CD8-positive, alpha-beta memory T cell (primary cell): ENCODE measurements at regions not wholly inside any gene's neighbourhood (a gene's known extent, or its start where the extent isn't known, plus 50 kb on each side); places are given as distances from the start of the nearest gene placed in this dataset.
A peak's percentile ranks its signal among the peaks of the same experiment; 100 is the strongest.
"Not testable (repeated sequence)": the region's sequence is repeated elsewhere in the genome, so short reads cannot be mapped to it uniquely, and the experiment has no call there.

Source experiments
- CTCF ChIA-PET: fragments of 350-600 bp; sonication (Branson Sonifier 250); formaldehyde crosslinking; loops from one replicate; lab custom pipeline; 2021; ENCODE audit warnings: antibody characterized with exemption; lab: Charles Lee
- POLR2A ChIA-PET: fragments of 350-600 bp; sonication (Branson Sonifier 250); formaldehyde crosslinking; loops from one replicate; lab custom pipeline; 2021; ENCODE audit warnings: antibody characterized with exemption; lab: Charles Lee
- DNase-seq, 5 donors: peaks; one replicate each; pipeline versions ENCODE4 v3.0.0 to v3.0.0-alpha.2; 2020 to 2022; ENCODE audit warnings: mixed read lengths in 1 of 5
- H3K27ac ChIP-seq: one replicate; pipeline ENCODE4 v1.7.0; 2013; ENCODE audit warnings: low read depth, mild to moderate bottlenecking, low read length, moderate library complexity
- H3K27me3 ChIP-seq: 2 replicates; pipeline ENCODE4 v1.7.0; 2013; ENCODE audit warnings: low read length, mild to moderate bottlenecking; ENCODE audit not compliant: insufficient read depth, poor library complexity, severe bottlenecking
- H3K36me3 ChIP-seq: 2 replicates; pipeline ENCODE4 v1.7.0; 2013; ENCODE audit warnings: mild to moderate bottlenecking, low read length, moderate library complexity; ENCODE audit not compliant: insufficient read depth
- H3K4me1 ChIP-seq: 2 replicates; pipeline ENCODE4 v1.7.0; 2013; ENCODE audit warnings: mild to moderate bottlenecking, low read length, moderate library complexity; ENCODE audit not compliant: insufficient read depth
- H3K4me3 ChIP-seq: 2 replicates; pipeline ENCODE4 v1.7.0; 2013; ENCODE audit warnings: mild to moderate bottlenecking, low read length
- H3K9me3 ChIP-seq: 2 replicates; pipeline ENCODE4 v1.7.0; 2013; ENCODE audit warnings: mild to moderate bottlenecking, low read length
- H3K27ac Mint-ChIP-seq, 8 donors: one replicate each; pipeline ENCODE4 v1.8.0; 2020 to 2021; ENCODE audit warnings: mixed read lengths in 8 of 8, mild to moderate bottlenecking in 6 of 8, inconsistent platforms in 3 of 8, moderate library complexity in 3 of 8
- H3K27me3 Mint-ChIP-seq, 2 donors: one replicate each; pipeline ENCODE4 v1.8.0; 2020 to 2021; ENCODE audit warnings: mixed read lengths in 2 of 2, mild to moderate bottlenecking in 1 of 2, moderate library complexity in 1 of 2
- H3K36me3 Mint-ChIP-seq, 3 donors: one replicate each; pipeline ENCODE4 v1.8.0; 2020 to 2021; ENCODE audit warnings: mixed read lengths in 3 of 3, inconsistent platforms in 1 of 3, mild to moderate bottlenecking in 1 of 3
- H3K4me1 Mint-ChIP-seq, 3 donors: one replicate each; pipeline ENCODE4 v1.8.0; 2020 to 2021; ENCODE audit warnings: mixed read lengths in 3 of 3, inconsistent platforms in 1 of 3, mild to moderate bottlenecking in 1 of 3
- H3K4me3 Mint-ChIP-seq, 7 donors: one replicate each; pipeline ENCODE4 v1.8.0; 2020 to 2021; ENCODE audit warnings: mixed read lengths in 7 of 7, mild to moderate bottlenecking in 6 of 7, moderate library complexity in 4 of 7, inconsistent platforms in 2 of 7
- H3K9me3 Mint-ChIP-seq, 5 donors: one replicate each; pipeline ENCODE4 v1.8.0; 2020 to 2022; ENCODE audit warnings: mixed read lengths in 5 of 5, mild to moderate bottlenecking in 3 of 5, moderate library complexity in 2 of 5, inconsistent platforms in 1 of 5

DNA sequence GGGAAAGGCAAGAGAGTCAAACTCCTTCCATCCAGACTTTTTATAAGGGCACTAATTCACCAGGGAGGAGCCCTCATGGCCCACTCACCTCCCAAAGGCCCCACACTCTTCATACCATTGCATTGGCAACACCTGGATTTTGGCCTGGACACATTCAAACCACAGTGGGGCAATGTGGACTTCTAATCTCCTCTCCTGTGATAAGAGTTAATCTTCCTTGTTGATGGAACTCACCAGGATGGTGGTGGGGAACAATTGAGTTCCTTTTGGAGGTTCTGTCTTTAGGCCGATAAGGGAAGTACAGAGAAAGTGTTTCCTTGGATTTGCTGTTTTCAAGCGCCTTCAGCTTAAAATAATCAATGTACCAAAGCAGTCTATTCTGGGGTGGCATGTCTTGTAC is 268.7 kb downstream of the CD83 start:
- ChIA-PET CTCF (no interaction called here), POLR2A (no interaction called here)
- DNase-seq: no peak
- Mint-ChIP-seq H3K9me3 (no peaks in the 10 kb centered on the region), H3K27me3 (peaks cover 0 to 11% of the 10 kb centered on the region in 2 donors), H3K4me3 (no peak overlapping the region), H3K36me3 (no peaks in the 10 kb centered on the region), H3K4me1 (peaks cover 12 to 13% (median 12%) of the 10 kb centered on the region in 3 donors), H3K27ac (no peak overlapping the region)
- no peaks in the 10 kb centered on the region for H3K27me3 ChIP-seq
- H3K9me3 ChIP-seq: no peaks in the 10 kb centered on the region
- H3K4me1 ChIP-seq: peaks cover 6% of the 10 kb centered on the region
- H3K36me3 ChIP-seq: no peaks in the 10 kb centered on the region
- no peak overlapping the region for H3K27ac ChIP-seq
- no peak overlapping the region for H3K4me3 ChIP-seq

GRCh38 chr6:14386668-14387067 is 269.1 kb downstream of the CD83 start:
- Mint-ChIP-seq H3K9me3 (no peaks in the 10 kb centered on the region), H3K4me1 (peaks cover 12% of the 10 kb centered on the region in 3 donors), H3K4me3 (no peak overlapping the region), H3K36me3 (no peaks in the 10 kb centered on the region), H3K27ac (no peak overlapping the region), H3K27me3 (peaks cover 0 to 9% of the 10 kb centered on the region in 2 donors)
- DNase-seq: no peak
- H3K36me3 ChIP-seq: no peaks in the 10 kb centered on the region
- H3K27ac ChIP-seq: no peak overlapping the region
- no peaks in the 10 kb centered on the region for H3K27me3 ChIP-seq
- no peak overlapping the region for H3K4me3 ChIP-seq
- H3K4me1 ChIP-seq: peaks cover 6% of the 10 kb centered on the region
- H3K9me3 ChIP-seq: no peaks in the 10 kb centered on the region
- POLR2A ChIA-PET: no interaction called here
- CTCF ChIA-PET: no interaction called here

DNA sequence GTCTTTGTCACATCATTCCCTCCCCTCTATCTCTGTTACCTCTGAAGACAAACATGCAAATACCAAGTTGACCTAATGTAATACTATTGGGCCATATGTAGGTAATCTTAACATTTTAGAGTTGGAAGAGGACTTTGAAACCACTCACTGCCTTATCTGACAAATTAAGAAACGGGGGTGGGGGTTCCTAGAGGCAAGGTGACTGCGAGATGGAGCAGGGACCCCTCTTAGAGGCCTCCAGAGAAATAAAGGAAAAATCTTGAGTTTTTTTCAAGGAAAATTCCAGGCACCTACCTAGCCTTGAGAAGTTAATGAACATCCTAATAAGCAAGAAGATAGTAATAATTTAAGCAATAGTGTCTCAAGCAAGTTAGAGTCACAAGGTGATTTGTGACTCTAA is 270.8 kb downstream of the CD83 start:
- no peak overlapping the region for H3K27ac ChIP-seq
- ChIA-PET POLR2A (no interaction called here), CTCF (no interaction called here)
- H3K4me1 Mint-ChIP-seq: no peaks in the 10 kb centered on the region
- no peaks in the 10 kb centered on the region for H3K4me1 ChIP-seq
- no peaks in the 10 kb centered on the region for H3K27me3 Mint-ChIP-seq
- no peak overlapping the region for H3K27ac Mint-ChIP-seq
- no peaks in the 10 kb centered on the region for H3K27me3 ChIP-seq
- no peaks in the 10 kb centered on the region for H3K36me3 ChIP-seq
- no peaks in the 10 kb centered on the region for H3K9me3 Mint-ChIP-seq
- H3K9me3 ChIP-seq: no peaks in the 10 kb centered on the region
- no peak for DNase-seq
- H3K36me3 Mint-ChIP-seq: peaks cover 0 to 3% (median 0%) of the 10 kb centered on the region in 3 donors
- no peak overlapping the region for H3K4me3 Mint-ChIP-seq
- H3K4me3 ChIP-seq: no peak overlapping the region

- H3K4me1 Mint-ChIP-seq, CTCF ChIA-PET, H3K27ac ChIP-seq, H3K4me1 ChIP-seq, H3K9me3 Mint-ChIP-seq, H3K27me3 ChIP-seq, H3K36me3 ChIP-seq, H3K4me3 Mint-ChIP-seq, H3K36me3 Mint-ChIP-seq, H3K27me3 Mint-ChIP-seq, H3K4me3 ChIP-seq, H3K9me3 ChIP-seq, POLR2A ChIA-PET, DNase-seq: not testable (repeated sequence)
- H3K27ac Mint-ChIP-seq: peak overlapping the region in 1 of 8 donors; percentile 47
Observed at GRCh38 chr6:14389776-14390175, 272.2 kb downstream of the CD83 start.

DNA sequence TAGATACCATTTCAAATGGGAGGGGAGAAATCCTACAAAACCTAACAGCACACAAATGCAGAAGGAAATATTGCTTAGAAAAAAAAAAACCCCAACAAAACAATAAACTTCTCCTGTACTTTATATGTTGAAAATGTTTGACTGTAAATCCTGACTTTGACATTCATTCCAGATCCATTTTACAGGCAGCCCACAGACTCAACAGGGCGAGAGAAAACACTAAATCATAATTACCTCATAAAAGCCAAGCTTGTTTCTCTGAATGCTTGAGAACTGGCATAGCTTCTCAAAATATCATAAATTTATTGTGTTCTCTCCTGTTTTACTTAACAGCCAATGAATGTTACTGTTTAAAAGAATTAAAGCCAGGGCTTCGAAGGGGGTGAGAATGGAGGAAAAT is 273.2 kb downstream of the CD83 start:
- Mint-ChIP-seq H3K36me3 (peaks cover 0 to 3% (median 0%) of the 10 kb centered on the region in 3 donors), H3K9me3 (no peaks in the 10 kb centered on the region), H3K4me3 (no peak overlapping the region), H3K27me3 (no peaks in the 10 kb centered on the region), H3K27ac (no peak overlapping the region), H3K4me1 (no peaks in the 10 kb centered on the region)
- POLR2A ChIA-PET: no interaction called here
- Histone ChIP-seq H3K4me3 (no peak overlapping the region), H3K27ac (no peak overlapping the region), H3K36me3 (no peaks in the 10 kb centered on the region), H3K27me3 (no peaks in the 10 kb centered on the region), H3K4me1 (no peaks in the 10 kb centered on the region), H3K9me3 (no peaks in the 10 kb centered on the region)
- CTCF ChIA-PET: no interaction called here
- DNase-seq: no peak

GRCh38 chr6:14393910-14394309 is 276.3 kb downstream of the CD83 start:
- H3K36me3 Mint-ChIP-seq: peaks cover 0 to 3% (median 0%) of the 10 kb centered on the region in 3 donors
- no peaks in the 10 kb centered on the region for H3K9me3 ChIP-seq
- H3K27ac Mint-ChIP-seq: no peak overlapping the region
- no peak overlapping the region for H3K27ac ChIP-seq
- DNase-seq: no peak
- H3K4me1 Mint-ChIP-seq: no peaks in the 10 kb centered on the region
- no peaks in the 10 kb centered on the region for H3K4me1 ChIP-seq
- H3K27me3 Mint-ChIP-seq: peaks cover 4 to 7% of the 10 kb centered on the region in 2 donors
- POLR2A ChIA-PET: no interaction called here
- no peak overlapping the region for H3K4me3 Mint-ChIP-seq
- H3K36me3 ChIP-seq: no peaks in the 10 kb centered on the region
- no peaks in the 10 kb centered on the region for H3K27me3 ChIP-seq
- no peaks in the 10 kb centered on the region for H3K9me3 Mint-ChIP-seq
- CTCF ChIA-PET: interaction anchor here (1.8 kb wide), 1 partner anchor 12 kb away, joined by 3 read pairs; no protein-coding TSS in a partner anchor
- H3K4me3 ChIP-seq: no peak overlapping the region

DNA sequence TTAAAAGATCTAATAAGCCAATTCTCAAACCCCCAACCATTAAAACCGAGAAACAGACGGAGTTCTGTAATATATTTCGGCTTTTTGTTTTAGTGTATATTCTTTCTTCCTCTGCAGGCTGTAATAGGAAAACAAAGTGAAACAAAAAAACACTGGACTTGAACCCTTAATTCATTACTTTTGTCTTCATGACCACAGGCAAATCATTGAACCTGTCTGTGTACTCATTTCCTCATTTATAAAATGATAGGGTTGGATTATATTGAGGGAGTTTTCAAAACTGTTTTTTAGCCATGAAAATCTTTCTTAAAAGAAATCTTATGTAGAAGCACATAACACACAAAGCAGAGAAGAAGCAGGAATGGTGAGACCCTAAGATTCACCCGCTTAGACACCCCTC is 278.8 kb downstream of the CD83 start:
- Mint-ChIP-seq H3K4me3 (no peak overlapping the region), H3K36me3 (peaks cover 0 to 5% (median 0%) of the 10 kb centered on the region in 3 donors), H3K27me3 (peaks cover 4 to 12% of the 10 kb centered on the region in 2 donors), H3K4me1 (no peaks in the 10 kb centered on the region), H3K9me3 (no peaks in the 10 kb centered on the region), H3K27ac (no peak overlapping the region)
- CTCF ChIA-PET: no interaction called here
- no peak overlapping the region for H3K27ac ChIP-seq
- POLR2A ChIA-PET: no interaction called here
- no peaks in the 10 kb centered on the region for H3K4me1 ChIP-seq
- DNase-seq: no peak
- no peaks in the 10 kb centered on the region for H3K27me3 ChIP-seq
- H3K36me3 ChIP-seq: no peaks in the 10 kb centered on the region
- H3K4me3 ChIP-seq: no peak overlapping the region
- H3K9me3 ChIP-seq: no peaks in the 10 kb centered on the region

DNA sequence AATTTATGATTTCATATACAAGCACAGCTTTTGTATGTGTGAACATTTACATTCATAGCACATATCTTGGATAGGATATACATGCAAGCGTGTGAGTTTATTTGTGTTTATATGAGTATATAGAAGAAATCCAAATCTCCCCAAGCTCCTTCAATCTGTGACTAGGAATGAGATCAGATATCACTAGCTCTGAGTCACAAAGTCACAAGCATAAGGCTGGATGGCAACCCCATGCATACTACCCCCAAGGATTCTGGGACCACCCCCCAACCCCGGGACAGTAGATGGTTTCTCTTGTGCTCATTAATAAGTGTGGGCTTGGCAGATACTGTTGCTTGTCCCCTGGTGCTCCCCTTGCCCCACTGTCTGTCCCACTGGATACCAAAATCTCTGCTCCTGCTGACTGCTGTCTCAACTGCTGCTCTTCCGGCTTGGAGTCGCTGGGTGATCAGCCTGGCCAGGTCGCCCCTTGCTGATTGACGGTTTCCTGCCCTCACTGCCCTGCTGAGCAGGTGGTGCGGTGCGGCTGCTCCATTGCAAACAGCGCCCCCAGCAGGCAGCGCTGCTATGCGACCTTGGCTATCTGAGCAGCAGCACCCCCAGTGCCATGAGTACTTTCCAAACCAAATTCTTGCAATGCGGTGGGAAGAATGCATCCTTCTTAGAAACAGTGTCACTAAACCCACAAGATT is 279.4 kb downstream of the CD83 start:
- no peaks in the 10 kb centered on the region for H3K27me3 ChIP-seq
- H3K9me3 ChIP-seq: no peaks in the 10 kb centered on the region
- POLR2A ChIA-PET: no interaction called here
- Mint-ChIP-seq H3K27ac (peak overlapping the region in 1 of 8 donors; percentile 20), H3K9me3 (no peaks in the 10 kb centered on the region), H3K27me3 (peaks cover 4 to 12% of the 10 kb centered on the region in 2 donors), H3K36me3 (peaks cover 0 to 3% (median 0%) of the 10 kb centered on the region in 3 donors), H3K4me3 (no peak overlapping the region), H3K4me1 (no peaks in the 10 kb centered on the region)
- CTCF ChIA-PET: no interaction called here
- peak in 1 of 5 donors; percentile 2 for DNase-seq
- H3K4me3 ChIP-seq: no peak overlapping the region
- H3K4me1 ChIP-seq: no peaks in the 10 kb centered on the region
- no peak overlapping the region for H3K27ac ChIP-seq
- no peaks in the 10 kb centered on the region for H3K36me3 ChIP-seq
